Spinal cord (tissue), 9 donors: ENCODE measurements at regions not wholly inside any gene's neighbourhood (a gene's known extent, or its start where the extent isn't known, plus 50 kb on each side); places are given as distances from the start of the nearest gene placed in this dataset.

ENCODE experiments used
- DNase-seq, 6 donors: peaks; one replicate each; pipeline versions ENCODE4 v3.0.0 to v3.0.0-alpha.2; 2013 to 2015; ENCODE audit warnings: low spot score in 6 of 6, low read depth in 4 of 6
- H3K27ac ChIP-seq: one replicate; pipeline ENCODE4 v1.5.1; 2013; ENCODE audit warnings: low read depth, low read length, control low read depth
- H3K27me3 ChIP-seq: one replicate; pipeline ENCODE4 v1.6.1; 2013; ENCODE audit warnings: low read length; ENCODE audit not compliant: control insufficient read depth, insufficient read depth
- H3K36me3 ChIP-seq: one replicate; pipeline ENCODE4 v1.6.1; 2013; ENCODE audit warnings: low read length; ENCODE audit not compliant: control insufficient read depth, insufficient read depth
- H3K4me1 ChIP-seq: one replicate; pipeline ENCODE4 v1.6.1; 2013; ENCODE audit warnings: low read length; ENCODE audit not compliant: control insufficient read depth, insufficient read depth
- H3K4me3 ChIP-seq: one replicate; pipeline ENCODE4 v1.5.1; 2013; ENCODE audit warnings: low read depth, low read length, control low read depth
- H3K9me3 ChIP-seq: one replicate; pipeline ENCODE4 v1.6.1; 2013; ENCODE audit warnings: low read length; ENCODE audit not compliant: control insufficient read depth, insufficient read depth
- WGBS: methylation state at CpG from one replicate; pipeline ENCODE4 v1.1.5; 2013; ENCODE audit warnings: missing lambda C conversion rate; ENCODE audit not compliant: insufficient coverage; 5-methylcytosine and 5-hydroxymethylcytosine counted together
- donor health status: healthy.

DNA sequence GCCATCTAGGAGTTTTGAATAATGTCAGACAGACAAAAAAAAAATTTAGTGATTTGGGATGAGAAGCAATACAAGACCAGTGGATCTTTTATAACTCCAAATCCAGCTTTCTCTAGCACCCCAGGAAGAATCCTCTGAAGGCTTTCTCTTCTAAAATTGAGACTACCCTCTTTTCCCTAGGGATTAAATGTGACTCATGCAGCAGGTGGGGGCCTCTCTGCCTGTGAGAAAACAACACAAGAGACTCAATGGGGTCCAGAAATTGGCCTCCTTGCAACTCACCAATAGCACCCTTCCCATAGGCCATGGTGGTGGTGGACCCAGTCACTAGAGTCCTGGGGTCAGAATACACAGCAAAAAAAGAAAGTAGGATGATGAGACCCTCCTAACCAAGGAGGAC is 120.3 kb upstream of the ATP1A1 start:
- H3K4me1 ChIP-seq = peaks cover 8% of the 10 kb centered on the region
- no peak overlapping the region for H3K4me3 ChIP-seq
- no peaks in the 10 kb centered on the region for H3K36me3 ChIP-seq
- no peaks in the 10 kb centered on the region for H3K27me3 ChIP-seq
- H3K9me3 ChIP-seq = no peaks in the 10 kb centered on the region
- no peak for DNase-seq
- H3K27ac ChIP-seq = no peak overlapping the region

DNA sequence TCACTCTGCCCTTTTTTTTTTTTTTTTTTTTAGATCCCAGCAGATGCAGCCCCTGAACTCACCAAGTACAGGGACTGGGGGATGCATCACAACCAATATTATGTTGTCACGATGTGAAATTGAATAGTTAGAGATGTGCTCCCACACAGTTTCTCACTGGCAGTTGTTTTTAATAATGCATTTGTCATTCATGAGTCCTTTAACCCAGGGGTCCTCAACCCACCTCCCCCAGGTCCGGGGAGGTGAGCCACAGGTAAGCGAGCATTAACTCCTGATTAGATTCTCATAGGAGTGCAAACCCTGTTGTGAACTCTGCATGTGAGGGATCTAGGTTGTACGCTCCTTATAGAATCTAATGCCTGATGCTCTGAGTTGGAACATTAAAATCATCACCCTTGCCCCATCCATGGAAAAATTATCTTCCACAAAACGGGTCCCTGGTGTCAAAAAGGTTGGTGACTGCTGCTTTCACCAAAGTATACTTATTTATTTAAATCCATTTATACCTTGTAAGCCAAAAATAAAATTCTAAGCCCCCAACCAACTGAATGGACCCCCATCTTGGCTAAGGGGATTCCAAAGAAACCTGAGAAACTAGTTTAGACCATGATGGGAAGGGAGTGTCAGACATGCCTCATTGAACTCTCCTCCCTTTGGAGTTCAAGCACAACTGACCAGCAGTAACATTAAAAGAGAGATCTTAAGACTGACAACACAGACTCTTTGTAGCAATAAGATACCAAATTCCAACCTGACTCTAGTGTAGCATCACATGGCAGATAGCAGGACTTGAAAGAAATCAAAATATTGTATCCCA is 119.3 kb upstream of the ATP1A1 start:
- Histone ChIP-seq H3K9me3 (no peaks in the 10 kb centered on the region), H3K4me1 (peaks cover 8% of the 10 kb centered on the region), H3K27me3 (no peaks in the 10 kb centered on the region), H3K4me3 (no peak overlapping the region), H3K36me3 (no peaks in the 10 kb centered on the region), H3K27ac (no peak overlapping the region)
- no CpG with 5 or more reads among the region's 5 CpGs for WGBS
- no peak for DNase-seq

DNA sequence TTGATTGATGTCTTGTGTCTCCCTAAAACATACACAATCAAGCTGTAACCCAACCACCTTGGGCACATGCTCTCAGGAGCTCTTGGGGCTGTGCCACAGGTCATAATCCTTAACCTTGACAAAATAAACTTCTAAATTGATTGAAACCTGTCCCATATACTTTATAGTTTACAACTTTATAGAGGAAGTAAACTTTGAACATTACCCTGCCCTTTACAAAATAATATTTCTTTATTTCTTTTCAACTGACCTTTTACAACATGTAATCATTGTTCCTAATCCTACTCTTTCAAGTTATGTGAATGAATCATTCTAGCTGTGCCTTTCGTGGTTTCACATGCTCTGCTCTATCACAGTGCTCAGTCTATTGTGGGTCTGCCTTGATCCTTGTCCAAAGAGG is 118.3 kb upstream of the ATP1A1 start:
- Histone ChIP-seq H3K4me3 (no peak overlapping the region), H3K4me1 (peaks cover 8% of the 10 kb centered on the region), H3K27ac (no peak overlapping the region), H3K9me3 (no peaks in the 10 kb centered on the region), H3K27me3 (no peaks in the 10 kb centered on the region), H3K36me3 (no peaks in the 10 kb centered on the region)
- 67% methylated on average over 1 of the region's 1 CpG for WGBS
- no peak for DNase-seq

- 35% methylated on average over 4 of the region's 6 CpGs for WGBS
- no peak overlapping the region for H3K4me3 ChIP-seq
- no peak overlapping the region for H3K27ac ChIP-seq
- H3K9me3 ChIP-seq = no peaks in the 10 kb centered on the region
- peaks cover 8% of the 10 kb centered on the region for H3K4me1 ChIP-seq
- H3K27me3 ChIP-seq = no peaks in the 10 kb centered on the region
- peak in 4 of 6 donors; percentile 21 to 88 (median 36) for DNase-seq
- H3K36me3 ChIP-seq = no peaks in the 10 kb centered on the region
These were observed 117.4 kb upstream of the ATP1A1 start for GRCh38 chr1:116255486-116256285.

DNA sequence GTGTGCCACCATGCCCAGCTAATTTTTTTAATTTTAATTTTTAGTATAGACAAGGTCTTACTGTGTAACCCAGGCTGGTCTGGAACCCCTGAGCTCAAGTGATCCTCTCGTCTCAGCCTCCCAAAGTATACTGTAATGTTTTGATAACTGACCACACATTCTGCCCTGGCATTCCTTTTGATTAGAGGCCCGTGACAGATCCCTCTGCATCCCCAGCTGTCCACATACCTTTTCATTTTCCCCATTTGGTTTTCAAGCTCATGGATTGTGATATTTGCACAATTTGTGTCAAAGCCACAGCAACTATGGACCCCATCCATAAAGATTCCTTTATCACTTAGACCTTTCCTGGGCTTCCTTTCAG is 116.8 kb upstream of the ATP1A1 start:
- Histone ChIP-seq H3K9me3 (no peaks in the 10 kb centered on the region), H3K27me3 (no peaks in the 10 kb centered on the region), H3K36me3 (no peaks in the 10 kb centered on the region), H3K4me1 (peaks cover 8% of the 10 kb centered on the region), H3K4me3 (no peak overlapping the region), H3K27ac (no peak overlapping the region)
- WGBS = 100% methylated on average over 1 of the region's 2 CpGs
- DNase-seq = no peak

DNA sequence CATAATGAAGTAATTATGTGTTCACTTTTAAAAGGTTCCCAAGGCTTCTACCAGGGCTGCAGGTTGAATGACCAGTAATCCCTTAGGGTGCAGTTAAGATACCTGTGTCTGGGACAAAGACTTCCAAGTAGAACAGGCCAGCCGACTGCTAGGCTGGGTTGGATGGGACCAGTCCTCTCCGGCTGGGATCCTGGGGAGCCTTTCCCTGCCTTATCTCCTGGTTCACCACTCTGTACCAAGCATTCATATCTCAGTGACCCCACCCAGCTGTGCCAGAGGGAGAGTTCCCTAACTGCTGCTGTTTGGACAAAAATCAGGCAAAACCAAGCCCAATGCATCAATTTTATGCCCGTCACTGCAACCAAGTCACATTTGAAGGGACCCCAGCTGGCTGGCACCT is 116.2 kb upstream of the ATP1A1 start:
- Histone ChIP-seq H3K9me3 (no peaks in the 10 kb centered on the region), H3K36me3 (no peaks in the 10 kb centered on the region), H3K27ac (no peak overlapping the region), H3K27me3 (no peaks in the 10 kb centered on the region), H3K4me1 (peaks cover 8% of the 10 kb centered on the region), H3K4me3 (no peak overlapping the region)
- DNase-seq = no peak
- 77% methylated on average over 3 of the region's 3 CpGs for WGBS

DNA sequence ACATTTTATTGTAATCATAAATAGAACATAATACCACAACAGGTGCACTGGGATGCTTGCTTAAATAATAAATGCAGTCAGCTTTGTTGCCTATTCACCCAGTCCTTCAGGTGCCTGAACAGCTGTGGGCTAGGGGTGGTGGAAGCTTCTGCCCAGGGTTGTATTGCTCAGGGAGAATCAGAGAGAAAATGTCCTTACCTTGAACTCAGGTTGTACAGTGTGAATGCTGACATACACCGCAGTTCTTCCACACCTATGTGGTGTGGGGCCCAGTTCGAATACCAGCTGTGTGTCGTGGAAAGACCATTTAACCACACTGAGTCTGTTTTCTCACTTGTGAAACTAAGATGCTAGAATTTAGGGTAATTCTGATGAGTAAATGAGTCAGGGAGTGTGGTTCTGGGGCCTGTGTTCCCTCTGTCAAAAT is 115.7 kb upstream of the ATP1A1 start:
- no peak overlapping the region for H3K27ac ChIP-seq
- no peak for DNase-seq
- H3K4me1 ChIP-seq = peaks cover 8% of the 10 kb centered on the region
- no peaks in the 10 kb centered on the region for H3K27me3 ChIP-seq
- H3K9me3 ChIP-seq = no peaks in the 10 kb centered on the region
- H3K4me3 ChIP-seq = no peak overlapping the region
- H3K36me3 ChIP-seq = no peaks in the 10 kb centered on the region
- 100% methylated on average over 1 of the region's 3 CpGs for whole genome bisulfite sequencing

- H3K36me3 ChIP-seq = no peaks in the 10 kb centered on the region
- no peak overlapping the region for H3K27ac ChIP-seq
- H3K4me1 ChIP-seq = peaks cover 8% of the 10 kb centered on the region
- no peak overlapping the region for H3K4me3 ChIP-seq
- DNase-seq = no peak
- H3K27me3 ChIP-seq = no peaks in the 10 kb centered on the region
- no peaks in the 10 kb centered on the region for H3K9me3 ChIP-seq
- no CpG with 5 or more reads among the region's 3 CpGs for WGBS
These were observed 115.2 kb upstream of the ATP1A1 start for GRCh38 chr1:116257836-116258235.

DNA sequence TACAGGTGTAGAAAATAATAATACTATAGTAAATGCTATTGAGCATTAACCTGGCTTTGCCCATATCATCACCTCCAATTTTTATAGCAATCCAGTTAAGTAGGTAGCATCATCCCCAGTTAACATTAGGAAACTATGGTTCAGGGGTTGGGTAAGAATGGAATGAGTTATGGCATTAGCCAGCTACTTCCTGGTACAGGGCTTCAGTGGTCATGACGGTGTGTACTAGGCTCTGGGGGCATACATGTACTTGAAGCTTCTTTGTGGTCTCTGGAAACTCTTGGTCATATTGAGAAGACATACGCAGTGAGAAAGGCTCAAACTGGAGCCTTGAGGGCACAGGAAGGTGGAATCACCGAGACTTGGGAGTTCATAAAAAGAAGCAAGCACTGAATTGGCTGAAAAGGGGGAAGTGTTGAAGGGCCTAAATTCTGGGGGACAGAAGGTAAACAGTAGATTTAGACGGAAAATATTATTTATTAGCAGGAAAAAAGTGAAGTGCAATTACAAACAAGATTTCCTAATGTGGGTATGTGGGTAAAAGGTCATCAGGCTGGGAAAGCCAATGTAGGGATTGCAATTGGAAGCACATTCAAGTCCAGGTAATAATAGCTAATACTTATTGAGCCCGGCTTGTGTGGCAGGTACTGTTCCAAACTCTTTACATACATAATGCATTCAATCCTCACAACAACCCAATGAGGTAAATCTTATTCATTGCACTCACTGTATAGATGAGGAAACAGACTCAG is 114.2 kb upstream of the ATP1A1 start:
- no peak for DNase-seq
- Histone ChIP-seq H3K9me3 (no peaks in the 10 kb centered on the region), H3K27ac (no peak overlapping the region), H3K36me3 (no peaks in the 10 kb centered on the region), H3K27me3 (no peaks in the 10 kb centered on the region), H3K4me3 (no peak overlapping the region), H3K4me1 (peaks cover 8% of the 10 kb centered on the region)
- WGBS = 89% methylated on average over 4 of the region's 5 CpGs
